ENCODE measurements at regions not wholly inside any gene's neighbourhood (a gene's known extent, or its start where the extent isn't known, plus 50 kb on each side); places are given as distances from the start of the nearest gene placed in this dataset.

- TF ChIP-seq CTCF (IDR thresholded peaks at IDR 0.05; ENCODE audit: insufficient read depth, low read length) (no peak), POLR2AphosphoS5 (IDR thresholded peaks at IDR 0.05; ENCODE audit: low read depth) (no peak), SPI1 (IDR thresholded peaks at IDR 0.05; ENCODE audit: borderline replicate concordance, low read depth) (no peak), REST (IDR thresholded peaks at IDR 0.05; ENCODE audit: insufficient replicate concordance, low read depth) (no peak)
Observed at GRCh38 chr6:135631821-135632220, 134.3 kb upstream of the AHI1 start.
